Aorta (tissue), 5 donors: ENCODE measurements at regions not wholly inside any gene's neighbourhood (a gene's known extent, or its start where the extent isn't known, plus 50 kb on each side); places are given as distances from the start of the nearest gene placed in this dataset.

ENCODE experiments used
- ATAC-seq: fragments of 200-7000 bp; cut with Tn5 transposase; one replicate; pipeline ENCODE4 v1.9.1; 2022; ENCODE audit warnings: moderate library complexity; ENCODE audit not compliant: low FRiP score
- DNase-seq, 2 donors: peaks; one replicate each; pipeline ENCODE4 v3.0.0-alpha.2; 2020
- H3K27ac ChIP-seq, 2 donors: one replicate each; pipeline ENCODE4 v1.5.1; 2013; ENCODE audit warnings: low read length in 2 of 2, mild to moderate bottlenecking in 2 of 2, moderate library complexity in 2 of 2, control low read depth in 1 of 2, inconsistent platforms in 1 of 2, low read depth in 1 of 2
- H3K27me3 ChIP-seq, 2 donors: one replicate each; pipeline ENCODE4 v1.6.1; 2013; ENCODE audit warnings: control low read depth in 1 of 2, low read length in 1 of 2, mild to moderate bottlenecking in 1 of 2, moderate library complexity in 1 of 2; ENCODE audit not compliant: insufficient read depth in 2 of 2, control insufficient read depth in 1 of 2
- H3K36me3 ChIP-seq, 2 donors: one replicate each; pipeline ENCODE4 v1.6.1; 2013; ENCODE audit warnings: control low read depth in 1 of 2, low read length in 1 of 2, mild to moderate bottlenecking in 1 of 2; ENCODE audit not compliant: insufficient read depth in 2 of 2, control insufficient read depth in 1 of 2
- H3K4me1 ChIP-seq, 2 donors: one replicate each; pipeline ENCODE4 v1.6.1; 2013; ENCODE audit warnings: low read length in 2 of 2, control low read depth in 1 of 2, mild to moderate bottlenecking in 1 of 2, moderate library complexity in 1 of 2; ENCODE audit not compliant: insufficient read depth in 2 of 2, control insufficient read depth in 1 of 2
- H3K4me3 ChIP-seq, 2 donors: one replicate each; pipeline ENCODE4 v1.5.1; 2013; ENCODE audit warnings: low read length in 2 of 2, control low read depth in 1 of 2, mild to moderate bottlenecking in 1 of 2
- H3K9me3 ChIP-seq: one replicate; pipeline ENCODE4 v1.6.1; 2013; ENCODE audit warnings: mild to moderate bottlenecking, low read length; ENCODE audit not compliant: control insufficient read depth
- WGBS, 2 donors: extraction: QIAGEN DNeasy Blood & Tissue Kit; methylation state at CpG; one replicate each; pipeline ENCODE4 v1.1.7; 2013; 5-methylcytosine and 5-hydroxymethylcytosine counted together
- intact Hi-C, 2 donors: fragments of 100-400 bp; cut with DNase I; formaldehyde crosslinking; loops; one replicate each; pipeline versions ENCODE4 v1.14.2 to v1.15.0; 2022
- donor health status: healthy with polysubstance abuse.
- donor health status: Bipolar disorder and iron deficiency.
- donor health status: DM: no; HTN: no; CAD: no.
- donor health status: DM: no; HTN: no; CAD: no.
- donor health status: DM: yes; HTN: yes; CAD: no.

- H3K36me3 ChIP-seq = no peaks in the 10 kb centered on the region
- H3K4me3 ChIP-seq = no peak overlapping the region
- intact Hi-C loops = no loop called here
- DNase-seq (no peak), ATAC-seq (no peak)
- H3K4me1 ChIP-seq = no peaks in the 10 kb centered on the region
- H3K9me3 ChIP-seq = no peaks in the 10 kb centered on the region
- H3K27ac ChIP-seq = no peak overlapping the region
- H3K27me3 ChIP-seq = no peaks in the 10 kb centered on the region
These were observed 179.7 kb upstream of the HS3ST4 start for GRCh38 chr16:25512041-25512440.

- Histone ChIP-seq H3K36me3 (no peaks in the 10 kb centered on the region), H3K4me3 (no peak overlapping the region), H3K27ac (no peak overlapping the region), H3K4me1 (no peaks in the 10 kb centered on the region), H3K9me3 (no peaks in the 10 kb centered on the region), H3K27me3 (no peaks in the 10 kb centered on the region)
- WGBS, 2 donors = 51 to 64% methylated on average over 1 of the region's 1 CpG
- DNase-seq = no peak
- intact Hi-C loops = no loop called here
- no peak for ATAC-seq
These were observed 182.3 kb upstream of the HS3ST4 start for GRCh38 chr16:25509456-25509855.

GRCh38 chr16:25501530-25502255 lies 190.1 kb upstream of the HS3ST4 start:
- no peaks in the 10 kb centered on the region for H3K27me3 ChIP-seq
- H3K9me3 ChIP-seq = no peaks in the 10 kb centered on the region
- 60 to 61% methylated on average over 3 of the region's 3 CpGs for WGBS, 2 donors
- H3K36me3 ChIP-seq = no peaks in the 10 kb centered on the region
- DNase-seq (no peak), ATAC-seq (no peak)
- intact Hi-C loops = no loop called here
- H3K27ac ChIP-seq = no peak overlapping the region
- no peaks in the 10 kb centered on the region for H3K4me1 ChIP-seq
- no peak overlapping the region for H3K4me3 ChIP-seq

DNA sequence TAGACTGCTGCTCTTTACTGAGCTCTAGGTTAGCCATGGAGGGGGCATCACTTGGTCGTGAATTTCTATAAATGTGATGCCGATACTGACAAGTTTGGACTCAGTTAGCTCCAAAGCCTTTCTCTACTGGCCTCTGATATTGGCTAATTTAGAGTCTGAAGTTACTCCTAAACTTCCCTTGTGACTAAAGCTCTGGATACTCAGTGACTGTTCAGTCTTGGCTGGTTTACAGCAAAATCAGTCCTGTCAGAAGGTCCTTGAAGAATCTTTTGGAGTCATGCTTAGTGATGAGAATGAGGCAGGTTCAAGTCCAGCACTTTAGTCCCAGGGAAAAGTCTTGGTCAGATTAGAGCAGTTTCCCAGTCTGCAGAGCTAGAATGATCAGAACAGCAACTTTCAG lies 197.5 kb upstream of the HS3ST4 start:
- DNase-seq = no peak

DNA sequence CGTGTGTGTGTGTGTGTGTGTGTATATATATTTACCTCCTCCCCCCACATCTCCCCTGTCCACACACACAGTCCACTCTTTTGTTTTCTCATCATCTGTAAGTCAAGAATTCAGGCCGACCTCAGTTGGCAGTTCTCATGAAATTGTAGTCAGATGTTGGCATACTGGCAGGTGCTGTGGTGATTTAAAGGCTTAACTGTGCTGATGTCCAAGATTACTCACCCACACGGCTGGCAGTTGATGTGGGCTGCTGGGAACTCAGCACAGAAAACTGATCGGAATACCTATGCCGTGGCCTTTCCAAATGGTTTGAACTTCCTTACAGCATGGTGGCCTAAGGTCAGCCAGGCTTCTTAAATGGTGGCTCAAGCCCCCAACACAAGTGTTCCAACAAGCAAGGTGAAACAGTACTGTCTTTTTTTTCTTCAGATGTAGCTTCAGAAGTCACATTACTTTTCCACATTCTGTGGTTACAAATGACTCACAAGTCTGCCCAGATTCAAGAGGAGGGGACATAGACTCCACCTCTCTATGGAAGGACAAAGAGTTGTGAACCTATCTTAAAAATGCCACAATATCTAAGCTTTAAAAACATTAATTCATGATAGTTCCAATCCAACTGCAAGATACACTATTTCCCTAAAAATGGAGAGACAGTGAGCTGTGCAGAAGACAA lies 198.5 kb upstream of the HS3ST4 start:
- no peak for DNase-seq
- Histone ChIP-seq H3K9me3 (no peaks in the 10 kb centered on the region), H3K4me3 (no peak overlapping the region), H3K4me1 (no peaks in the 10 kb centered on the region), H3K36me3 (no peaks in the 10 kb centered on the region), H3K27ac (no peak overlapping the region), H3K27me3 (no peaks in the 10 kb centered on the region)
- 56 to 61% methylated on average over 5 of the region's 5 CpGs for WGBS, 2 donors
- intact Hi-C loops = loop anchor here in 1 of 2 donors (10.0 kb wide), 1 partner anchor 58 kb away; no protein-coding TSS in a partner anchor
- no peak for ATAC-seq

More for the DNA sequence above, 197.5 kb upstream of the HS3ST4 start:
- Histone ChIP-seq H3K9me3 (no peaks in the 10 kb centered on the region), H3K4me3 (no peak overlapping the region), H3K36me3 (no peaks in the 10 kb centered on the region), H3K4me1 (no peaks in the 10 kb centered on the region), H3K27ac (no peak overlapping the region), H3K27me3 (no peaks in the 10 kb centered on the region)
- intact Hi-C loops = loop anchor here in 1 of 2 donors (10.0 kb wide), 1 partner anchor 59 kb away; no protein-coding TSS in a partner anchor
- WGBS, 2 donors = 75 to 79% methylated on average over 2 of the region's 2 CpGs
- ATAC-seq = no peak

GRCh38 chr16:25488435-25488834 lies 203.3 kb upstream of the HS3ST4 start:
- intact Hi-C loops = no loop called here
- DNase-seq (no peak), ATAC-seq (no peak)
- no peak overlapping the region for H3K4me3 ChIP-seq
- H3K4me1 ChIP-seq = no peaks in the 10 kb centered on the region
- H3K36me3 ChIP-seq = no peaks in the 10 kb centered on the region
- WGBS, 2 donors = 85 to 87% methylated on average over 4 of the region's 4 CpGs
- H3K9me3 ChIP-seq = no peaks in the 10 kb centered on the region
- H3K27me3 ChIP-seq = no peaks in the 10 kb centered on the region
- H3K27ac ChIP-seq = no peak overlapping the region

GRCh38 chr16:25487888-25488287 lies 203.9 kb upstream of the HS3ST4 start:
- Histone ChIP-seq H3K9me3 (no peaks in the 10 kb centered on the region), H3K36me3 (no peaks in the 10 kb centered on the region), H3K4me3 (no peak overlapping the region), H3K4me1 (no peaks in the 10 kb centered on the region), H3K27ac (no peak overlapping the region), H3K27me3 (no peaks in the 10 kb centered on the region)
- DNase-seq (no peak), ATAC-seq (no peak)
- WGBS, 2 donors = 0 to 30% methylated on average over 1 of the region's 1 CpG
- intact Hi-C loops = no loop called here

- Histone ChIP-seq H3K27ac (no peak overlapping the region), H3K4me1 (no peaks in the 10 kb centered on the region), H3K36me3 (no peaks in the 10 kb centered on the region), H3K4me3 (no peak overlapping the region), H3K27me3 (no peaks in the 10 kb centered on the region), H3K9me3 (no peaks in the 10 kb centered on the region)
- WGBS, 2 donors = 55 to 60% methylated on average over 1 of the region's 1 CpG
- DNase-seq (no peak), ATAC-seq (no peak)
- intact Hi-C loops = no loop called here
These were observed 210.1 kb upstream of the HS3ST4 start for GRCh38 chr16:25481636-25482035.

GRCh38 chr16:25478476-25478875 lies 213.3 kb upstream of the HS3ST4 start:
- no peaks in the 10 kb centered on the region for H3K27me3 ChIP-seq
- no peaks in the 10 kb centered on the region for H3K9me3 ChIP-seq
- H3K27ac ChIP-seq = no peak overlapping the region
- 50 to 55% methylated on average over 1 of the region's 1 CpG for WGBS, 2 donors
- H3K4me3 ChIP-seq = no peak overlapping the region
- H3K4me1 ChIP-seq = no peaks in the 10 kb centered on the region
- intact Hi-C loops = no loop called here
- no peak for DNase-seq
- no peaks in the 10 kb centered on the region for H3K36me3 ChIP-seq
- ATAC-seq = no peak
